ENCODE measurements at regions not wholly inside any gene's neighbourhood (a gene's known extent, or its start where the extent isn't known, plus 50 kb on each side); places are given as distances from the start of the nearest gene placed in this dataset.

- no peak for TF ChIP-seq CTCF (IDR thresholded peaks at IDR 0.05)
- TF ChIP-seq POLR2A (IDR thresholded peaks at IDR 0.05) = no peak
- intact Hi-C loops (cut with DNase I) = loop anchor here in 1 of 10 donors (10.0 kb wide), 1 partner anchor 172 kb away; no protein-coding TSS in a partner anchor
- ATAC-seq (no peak), DNase-seq (no peak)
- Histone ChIP-seq H3K4me3 (no peak overlapping the region), H3K27me3 (no peaks in the 10 kb centered on the region), H3K9me3 (no peaks in the 10 kb centered on the region), H3K4me1 (no peaks in the 10 kb centered on the region), H3K36me3 (no peaks in the 10 kb centered on the region), H3K27ac (no peak overlapping the region)
- 91 to 93% (median 92%) methylated on average over 3 of the region's 3 CpGs for WGBS, 4 donors
These were observed 374.6 kb upstream of the ARGLU1 start for GRCh38 chr13:106942563-106942962.

- WGBS, 4 donors = 88 to 100% (median 89%) methylated on average over 5 to 8 of the region's 8 CpGs
- ATAC-seq = no peak
- TF ChIP-seq CTCF (IDR thresholded peaks at IDR 0.05) (no peak), POLR2A (IDR thresholded peaks at IDR 0.05) (no peak)
- intact Hi-C loops (cut with DNase I) = loop anchor here in 1 of 10 donors (10.0 kb wide), 1 partner anchor 173 kb away; no protein-coding TSS in a partner anchor
- no peak overlapping the region for H3K27ac ChIP-seq
- H3K36me3 ChIP-seq = no peaks in the 10 kb centered on the region
- no peak overlapping the region for H3K4me3 ChIP-seq
- H3K27me3 ChIP-seq = no peaks in the 10 kb centered on the region
- no peaks in the 10 kb centered on the region for H3K9me3 ChIP-seq
- no peak for DNase-seq
- H3K4me1 ChIP-seq = no peaks in the 10 kb centered on the region
These were observed 373.8 kb upstream of the ARGLU1 start for GRCh38 chr13:106941779-106942178.

GRCh38 chr13:106927421-106927820 is 359.5 kb upstream of the ARGLU1 start:
- DNase-seq (no peak), ATAC-seq (no peak)
- Histone ChIP-seq H3K27me3 (no peaks in the 10 kb centered on the region), H3K4me3 (no peak overlapping the region), H3K4me1 (no peaks in the 10 kb centered on the region), H3K27ac (no peak overlapping the region), H3K36me3 (no peaks in the 10 kb centered on the region), H3K9me3 (no peaks in the 10 kb centered on the region)
- 89 to 100% (median 92%) methylated on average over 1 of the region's 1 CpG for WGBS, 4 donors
- TF ChIP-seq CTCF (IDR thresholded peaks at IDR 0.05) = no peak
- no peak for TF ChIP-seq POLR2A (IDR thresholded peaks at IDR 0.05)
- intact Hi-C loops (cut with DNase I) = loop anchor here in 7 of 10 donors (10.0 kb wide), 5 partner anchors 97 to 833 kb away; partner anchors contain the start of gene EFNB2 (in 1 of the 7)

GRCh38 chr13:106922384-106922783 is 354.4 kb upstream of the ARGLU1 start:
- TF ChIP-seq CTCF (IDR thresholded peaks at IDR 0.05) (no peak), POLR2A (IDR thresholded peaks at IDR 0.05) (no peak)
- Histone ChIP-seq H3K4me3 (no peak overlapping the region), H3K4me1 (peaks cover 0 to 25% (median 7%) of the 10 kb centered on the region in 12 donors), H3K36me3 (no peaks in the 10 kb centered on the region), H3K9me3 (no peaks in the 10 kb centered on the region), H3K27ac (no peak overlapping the region), H3K27me3 (peaks cover 0 to 3% (median 0%) of the 10 kb centered on the region in 9 donors)
- intact Hi-C loops (cut with DNase I) = loop anchor here in 7 of 10 donors (5.0 to 10.0 kb wide), 6 partner anchors 102 to 828 kb away; partner anchors contain the start of gene EFNB2 (in 1 of the 7)
- DNase-seq (no peak), ATAC-seq (no peak)
- 59 to 66% (median 61%) methylated on average over 6 of the region's 6 CpGs for WGBS, 4 donors
